ENCODE measurements at regions not wholly inside any gene's neighbourhood (a gene's known extent, or its start where the extent isn't known, plus 50 kb on each side); places are given as distances from the start of the nearest gene placed in this dataset.
"Not testable (repeated sequence)": the region's sequence is repeated elsewhere in the genome, so short reads cannot be mapped to it uniquely, and the experiment has no call there.

GRCh38 chr1:238991765-238992495, 394.4 kb upstream of the CHRM3 start:
- DNase-seq: no peak

GRCh38 chr1:238985312-238985711, 401.1 kb upstream of the CHRM3 start:
- no peak for DNase-seq

- no peak for DNase-seq
These were observed 403.6 kb upstream of the CHRM3 start for GRCh38 chr1:238982736-238983135.

GRCh38 chr1:238981317-238981933, 404.9 kb upstream of the CHRM3 start:
- no peak for DNase-seq

- DNase-seq: no peak
These were observed 406.3 kb upstream of the CHRM3 start for GRCh38 chr1:238980053-238980452.

GRCh38 chr1:238964631-238965030, 421.7 kb upstream of the CHRM3 start:
- DNase-seq: no peak

GRCh38 chr1:238962941-238963340, 423.4 kb upstream of the CHRM3 start:
- no peak for DNase-seq

- no peak for DNase-seq
These were observed 424.6 kb upstream of the CHRM3 start for GRCh38 chr1:238961790-238962189.

- DNase-seq: no peak
These were observed 426.3 kb upstream of the CHRM3 start for GRCh38 chr1:238960071-238960470.

- no peak for DNase-seq
These were observed 430.4 kb upstream of the CHRM3 start for GRCh38 chr1:238955934-238956333.

GRCh38 chr1:238954865-238955264, 431.5 kb upstream of the CHRM3 start:
- DNase-seq: no peak

- no peak for DNase-seq
These were observed 432.8 kb upstream of the CHRM3 start for GRCh38 chr1:238953448-238954010.

GRCh38 chr1:238951809-238952208, 434.6 kb upstream of the CHRM3 start:
- DNase-seq: no peak

GRCh38 chr1:238950784-238951183, 435.6 kb upstream of the CHRM3 start:
- no peak for DNase-seq

GRCh38 chr1:238950017-238950416, 436.4 kb upstream of the CHRM3 start:
- DNase-seq: no peak

- DNase-seq: no peak
These were observed 442.3 kb upstream of the CHRM3 start for GRCh38 chr1:238944028-238944427.

- DNase-seq: no peak
These were observed 458.5 kb upstream of the CHRM3 start for GRCh38 chr1:238927899-238928298.

- DNase-seq: no peak
These were observed 469.5 kb upstream of the CHRM3 start for GRCh38 chr1:238916828-238917227.

GRCh38 chr1:238914346-238914745, 472.0 kb upstream of the CHRM3 start:
- DNase-seq: no peak

- no peak for DNase-seq
These were observed 473.2 kb upstream of the CHRM3 start for GRCh38 chr1:238913210-238913609.

GRCh38 chr1:238912148-238912547, 474.2 kb upstream of the CHRM3 start:
- DNase-seq: no peak

GRCh38 chr1:238902752-238903151, 483.6 kb upstream of the CHRM3 start:
- not testable (repeated sequence) for DNase-seq

- DNase-seq: no peak
These were observed 486.0 kb upstream of the CHRM3 start for GRCh38 chr1:238900334-238900865.

GRCh38 chr1:238898856-238899255, 487.5 kb upstream of the CHRM3 start:
- no peak for DNase-seq
